ENCODE measurements at regions not wholly inside any gene's neighbourhood (a gene's known extent, or its start where the extent isn't known, plus 50 kb on each side); places are given as distances from the start of the nearest gene placed in this dataset.
"Not testable (repeated sequence)": the region's sequence is repeated elsewhere in the genome, so short reads cannot be mapped to it uniquely, and the experiment has no call there.

- not testable (repeated sequence) for H3K4me3 Mint-ChIP-seq; H3K36me3 Mint-ChIP-seq; H3K4me3 ChIP-seq; H4K20me1 ChIP-seq (ENCODE audit: low read depth); H3K9ac ChIP-seq; H3K36me3 ChIP-seq; H3K4me1 Mint-ChIP-seq; H3K27ac ChIP-seq; H3K27ac Mint-ChIP-seq; H3K27me3 Mint-ChIP-seq (ENCODE audit: insufficient read depth, low read depth); H3K79me2 ChIP-seq (ENCODE audit: low read depth); H2AFZ ChIP-seq (replicated peaks); DNase-seq (ENCODE audit: low spot score); H3K9me3 ChIP-seq (ENCODE audit: low read depth); H3K4me1 ChIP-seq; H3K4me2 ChIP-seq; H3K27me3 ChIP-seq; H3F3A ChIP-seq (ENCODE audit: low read depth)
- peaks cover 26% of the 10 kb centered on the region for H3K9me3 Mint-ChIP-seq
Observed at GRCh38 chr18:14460364-14460763, 83.0 kb downstream of the POTEC start.

- not testable (repeated sequence) for H3K4me3 ChIP-seq; H3K27ac Mint-ChIP-seq; H3K4me1 ChIP-seq; H3K27me3 Mint-ChIP-seq (ENCODE audit: insufficient read depth, low read depth); H3K79me2 ChIP-seq (ENCODE audit: low read depth); H3K4me1 Mint-ChIP-seq; H3K27ac ChIP-seq; DNase-seq (ENCODE audit: low spot score); H3K36me3 ChIP-seq; H4K20me1 ChIP-seq (ENCODE audit: low read depth); H3K4me3 Mint-ChIP-seq; H3K27me3 ChIP-seq; H3K4me2 ChIP-seq; H3K9ac ChIP-seq; H3F3A ChIP-seq (ENCODE audit: low read depth); H3K9me3 ChIP-seq (ENCODE audit: low read depth); H3K36me3 Mint-ChIP-seq; H2AFZ ChIP-seq (replicated peaks)
- H3K9me3 Mint-ChIP-seq, result peaks cover 26% of the 10 kb centered on the region
Observed at GRCh38 chr18:14459826-14460225, 83.6 kb downstream of the POTEC start.

GRCh38 chr18:14458009-14458945, 85.1 kb downstream of the POTEC start:
- H3K9me3 ChIP-seq (ENCODE audit: low read depth); H3K4me1 Mint-ChIP-seq; DNase-seq (ENCODE audit: low spot score); H3K4me3 Mint-ChIP-seq; H2AFZ ChIP-seq (replicated peaks); H3K27ac Mint-ChIP-seq; H4K20me1 ChIP-seq (ENCODE audit: low read depth); H3K4me2 ChIP-seq; H3F3A ChIP-seq (ENCODE audit: low read depth); H3K36me3 ChIP-seq; H3K4me1 ChIP-seq; H3K27me3 Mint-ChIP-seq (ENCODE audit: insufficient read depth, low read depth); H3K9ac ChIP-seq; H3K79me2 ChIP-seq (ENCODE audit: low read depth); H3K27ac ChIP-seq; H3K4me3 ChIP-seq; H3K36me3 Mint-ChIP-seq; H3K27me3 ChIP-seq: not testable (repeated sequence)
- peaks cover 15% of the 10 kb centered on the region for H3K9me3 Mint-ChIP-seq

GRCh38 chr18:14450637-14451009, 92.8 kb downstream of the POTEC start:
- not testable (repeated sequence) for H3K4me3 ChIP-seq, H3K36me3 ChIP-seq

DNA sequence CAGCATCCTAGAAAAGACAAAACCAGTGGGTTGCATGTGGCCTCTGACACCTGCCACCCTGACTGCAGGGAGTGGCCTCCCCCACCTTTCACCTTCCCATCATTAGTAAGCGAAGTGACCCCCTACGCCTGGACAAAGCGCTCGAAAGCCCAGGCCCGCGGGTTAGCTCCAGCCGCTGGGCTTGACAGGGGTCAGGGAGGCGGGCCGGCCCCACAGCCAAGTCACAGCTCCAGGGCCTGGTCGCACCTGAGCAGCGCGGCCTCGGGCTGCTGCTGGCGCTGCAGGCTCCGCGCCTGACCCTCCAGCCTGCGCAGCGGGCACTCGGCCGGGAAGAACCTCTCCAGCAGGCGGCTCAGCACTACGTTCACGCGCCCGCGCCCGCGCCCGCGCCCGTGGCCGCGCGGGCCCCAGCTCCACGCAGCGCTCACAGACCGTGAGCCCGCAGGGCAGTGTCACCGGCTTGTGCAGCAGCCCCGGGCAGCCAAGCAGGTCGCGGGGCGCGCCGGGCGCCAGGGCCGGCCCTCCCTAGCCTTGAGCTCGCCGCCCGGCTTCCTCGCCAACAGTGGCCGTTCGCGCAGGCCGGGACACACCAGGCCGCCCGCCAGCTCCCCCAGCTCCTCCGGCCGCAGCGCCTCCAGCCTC, 93.3 kb downstream of the POTEC start:
- H3K27ac Mint-ChIP-seq; H3K4me1 ChIP-seq; H3K36me3 ChIP-seq; H3K9ac ChIP-seq; H3K4me1 Mint-ChIP-seq; H3F3A ChIP-seq (ENCODE audit: low read depth); H3K9me3 ChIP-seq (ENCODE audit: low read depth); H3K27ac ChIP-seq; H3K4me3 Mint-ChIP-seq; H3K79me2 ChIP-seq (ENCODE audit: low read depth); H3K4me2 ChIP-seq; H3K27me3 ChIP-seq; H4K20me1 ChIP-seq (ENCODE audit: low read depth); DNase-seq (ENCODE audit: low spot score); H3K27me3 Mint-ChIP-seq (ENCODE audit: insufficient read depth, low read depth); H3K4me3 ChIP-seq; H3K36me3 Mint-ChIP-seq; H2AFZ ChIP-seq (replicated peaks): not testable (repeated sequence)
- H3K9me3 Mint-ChIP-seq, result peaks cover 13% of the 10 kb centered on the region

More at GRCh38 chr18:14450637-14451009, 92.8 kb downstream of the POTEC start:
- not testable (repeated sequence) for H3K36me3 Mint-ChIP-seq; H3F3A ChIP-seq (ENCODE audit: low read depth); DNase-seq (ENCODE audit: low spot score); H3K4me2 ChIP-seq; H3K4me1 Mint-ChIP-seq; H2AFZ ChIP-seq (replicated peaks); H3K27me3 ChIP-seq; H3K4me3 Mint-ChIP-seq; H4K20me1 ChIP-seq (ENCODE audit: low read depth); H3K9me3 ChIP-seq (ENCODE audit: low read depth); H3K27me3 Mint-ChIP-seq (ENCODE audit: insufficient read depth, low read depth); H3K9ac ChIP-seq; H3K27ac Mint-ChIP-seq; H3K79me2 ChIP-seq (ENCODE audit: low read depth); H3K4me1 ChIP-seq; H3K27ac ChIP-seq
- H3K9me3 Mint-ChIP-seq, result peaks cover 13% of the 10 kb centered on the region

DNA sequence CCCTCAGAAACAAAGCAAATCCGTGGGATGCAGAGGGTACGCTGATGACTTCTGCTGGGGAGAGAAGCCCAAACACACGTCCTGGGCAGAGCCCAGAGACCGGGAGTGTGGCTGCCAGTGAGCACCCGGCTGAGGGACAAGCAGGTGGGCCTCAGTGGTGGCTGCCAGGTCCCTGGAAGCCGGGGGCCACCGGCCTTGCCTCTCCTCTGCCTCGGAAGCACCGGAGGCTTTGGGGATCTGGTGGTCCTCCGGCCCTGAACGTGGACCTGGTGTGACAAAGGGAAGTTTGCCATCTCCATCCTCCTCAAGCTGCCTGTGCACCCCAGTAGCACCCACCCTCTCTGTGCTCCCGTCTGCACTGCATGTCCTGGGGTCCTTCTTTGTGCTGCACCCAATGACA, 94.3 kb downstream of the POTEC start:
- not testable (repeated sequence) for DNase-seq (ENCODE audit: low spot score); H2AFZ ChIP-seq (replicated peaks); H3K4me1 Mint-ChIP-seq; H3K4me2 ChIP-seq; H3F3A ChIP-seq (ENCODE audit: low read depth); H3K27ac Mint-ChIP-seq; H3K4me1 ChIP-seq; H3K9me3 ChIP-seq (ENCODE audit: low read depth); H3K36me3 ChIP-seq; H4K20me1 ChIP-seq (ENCODE audit: low read depth); H3K9ac ChIP-seq; H3K27me3 ChIP-seq; H3K4me3 Mint-ChIP-seq; H3K79me2 ChIP-seq (ENCODE audit: low read depth); H3K4me3 ChIP-seq; H3K27me3 Mint-ChIP-seq (ENCODE audit: insufficient read depth, low read depth); H3K36me3 Mint-ChIP-seq; H3K27ac ChIP-seq
- peaks cover 14% of the 10 kb centered on the region for H3K9me3 Mint-ChIP-seq

DNA sequence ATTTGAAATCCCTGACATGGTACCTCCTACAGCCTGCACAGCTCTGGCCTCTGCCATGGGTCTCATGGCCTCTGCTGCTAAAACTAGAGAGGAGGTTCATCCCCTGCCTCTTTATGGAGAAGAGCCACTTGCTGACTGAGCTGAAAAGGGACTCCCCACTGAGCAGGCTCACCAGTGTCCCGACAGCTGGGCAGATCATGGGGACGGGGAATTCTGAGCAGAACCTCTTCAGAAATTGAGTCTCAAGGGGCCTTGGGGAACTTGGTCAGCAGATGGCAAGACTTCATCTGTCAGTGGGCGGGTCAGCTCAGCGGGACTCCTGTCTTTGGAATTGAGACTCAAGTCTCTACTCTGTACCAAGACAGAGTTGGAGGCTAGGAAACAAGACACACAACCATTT, 95.7 kb downstream of the POTEC start:
- H3K27me3 Mint-ChIP-seq (ENCODE audit: insufficient read depth, low read depth); DNase-seq (ENCODE audit: low spot score); H3K36me3 Mint-ChIP-seq: not testable (repeated sequence)

GRCh38 chr18:14435460-14435859, 107.9 kb downstream of the POTEC start:
- H3K9me3 Mint-ChIP-seq, result peaks cover 21% of the 10 kb centered on the region
- DNase-seq (ENCODE audit: low spot score); H3K79me2 ChIP-seq (ENCODE audit: low read depth); H3K4me2 ChIP-seq; H3K4me1 ChIP-seq; H3K27ac ChIP-seq; H2AFZ ChIP-seq (replicated peaks); H3K27me3 ChIP-seq; H3K9me3 ChIP-seq (ENCODE audit: low read depth); H3K36me3 Mint-ChIP-seq; H3K4me3 ChIP-seq; H3F3A ChIP-seq (ENCODE audit: low read depth); H3K27me3 Mint-ChIP-seq (ENCODE audit: insufficient read depth, low read depth); H4K20me1 ChIP-seq (ENCODE audit: low read depth); H3K27ac Mint-ChIP-seq; H3K4me1 Mint-ChIP-seq; H3K36me3 ChIP-seq; H3K9ac ChIP-seq; H3K4me3 Mint-ChIP-seq: not testable (repeated sequence)

More for the DNA sequence above, 95.7 kb downstream of the POTEC start:
- not testable (repeated sequence) for H3K27me3 ChIP-seq; H3F3A ChIP-seq (ENCODE audit: low read depth); H3K4me1 ChIP-seq; H3K27ac Mint-ChIP-seq; H3K4me3 ChIP-seq; H3K27ac ChIP-seq; H4K20me1 ChIP-seq (ENCODE audit: low read depth); H2AFZ ChIP-seq (replicated peaks); H3K79me2 ChIP-seq (ENCODE audit: low read depth); H3K9ac ChIP-seq; H3K4me3 Mint-ChIP-seq; H3K36me3 ChIP-seq; H3K4me2 ChIP-seq; H3K4me1 Mint-ChIP-seq; H3K9me3 ChIP-seq (ENCODE audit: low read depth)
- peaks cover 14% of the 10 kb centered on the region for H3K9me3 Mint-ChIP-seq
